Right renal pelvis (tissue), 4 donors: ENCODE measurements at regions not wholly inside any gene's neighbourhood (a gene's known extent, or its start where the extent isn't known, plus 50 kb on each side); places are given as distances from the start of the nearest gene placed in this dataset.
"Not testable (repeated sequence)": the region's sequence is repeated elsewhere in the genome, so short reads cannot be mapped to it uniquely, and the experiment has no call there.

Experiments used
- DNase-seq, 4 donors: peaks; one replicate each; pipeline ENCODE4 v3.0.0-alpha.2; 2013; ENCODE audit warnings: low read depth in 4 of 4, low spot score in 3 of 4, missing footprints in 1 of 4

DNA sequence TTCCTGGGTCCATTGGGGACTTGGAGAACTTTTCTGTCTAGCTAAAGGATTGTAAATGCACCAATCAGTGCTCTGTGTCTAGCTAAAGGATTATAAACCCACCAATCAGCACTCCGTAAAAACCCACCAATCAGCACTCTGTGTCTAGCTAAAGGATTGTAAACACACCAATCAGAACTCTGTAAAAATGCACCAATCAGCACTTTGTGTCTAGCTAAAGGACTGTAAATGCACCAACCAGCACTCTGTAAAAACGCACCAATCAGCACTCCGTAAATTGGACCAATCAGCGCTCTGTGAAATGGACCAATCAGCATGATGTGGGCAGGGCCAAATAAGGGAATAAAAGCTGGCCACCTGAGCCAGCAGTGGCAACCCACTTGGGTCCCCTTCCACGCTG lies 522.4 kb upstream of the LINC00305 start:
- DNase-seq = not testable (repeated sequence)

GRCh38 chr18:64668461-64668962 lies 519.6 kb upstream of the LINC00305 start:
- DNase-seq = no peak

- DNase-seq = no peak
Observed at GRCh38 chr18:64663086-64663485, 514.2 kb upstream of the LINC00305 start.

DNA sequence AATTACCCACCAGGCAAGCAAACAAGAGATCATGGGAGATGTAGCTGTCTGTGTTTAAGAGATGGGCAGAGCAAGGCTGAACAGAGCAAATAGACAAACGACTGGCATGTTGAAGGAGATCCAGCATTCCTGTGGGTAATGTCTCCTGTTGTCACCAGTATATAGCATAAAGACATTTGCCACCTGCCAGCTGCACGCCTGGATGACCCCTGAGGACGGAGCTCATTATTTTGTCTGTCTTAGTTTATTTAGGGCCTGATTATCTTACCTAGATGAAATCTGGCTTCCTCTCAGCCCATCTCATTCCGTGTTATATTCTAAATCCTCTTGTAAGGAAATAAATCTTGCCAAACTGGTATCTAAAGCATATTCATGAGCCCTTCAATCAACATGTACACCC lies 510.3 kb upstream of the LINC00305 start:
- peak in 1 of 4 donors; percentile 10 for DNase-seq

GRCh38 chr18:64653068-64653467 lies 504.2 kb upstream of the LINC00305 start:
- DNase-seq = no peak

DNA sequence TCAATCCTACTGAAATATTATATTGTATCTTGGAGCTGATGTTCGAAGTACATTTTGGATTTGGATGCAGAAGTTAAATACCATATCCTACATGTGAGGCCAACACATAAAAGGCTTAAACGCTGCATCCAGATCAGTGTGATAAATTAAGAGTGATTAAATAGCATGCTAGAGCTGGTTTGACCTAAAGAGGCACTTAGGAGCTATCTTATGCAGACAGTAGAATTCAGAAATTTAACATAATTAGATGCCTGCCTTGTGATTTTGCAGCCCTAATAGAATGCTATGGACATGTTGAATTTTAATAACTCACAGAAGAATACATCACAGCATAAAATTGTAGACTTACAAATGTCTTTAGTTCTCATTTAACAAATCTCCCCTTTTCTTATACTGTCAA lies 501.2 kb upstream of the LINC00305 start:
- DNase-seq = no peak

- DNase-seq = no peak
Observed at GRCh38 chr18:64645753-64646152, 496.9 kb upstream of the LINC00305 start.

DNA sequence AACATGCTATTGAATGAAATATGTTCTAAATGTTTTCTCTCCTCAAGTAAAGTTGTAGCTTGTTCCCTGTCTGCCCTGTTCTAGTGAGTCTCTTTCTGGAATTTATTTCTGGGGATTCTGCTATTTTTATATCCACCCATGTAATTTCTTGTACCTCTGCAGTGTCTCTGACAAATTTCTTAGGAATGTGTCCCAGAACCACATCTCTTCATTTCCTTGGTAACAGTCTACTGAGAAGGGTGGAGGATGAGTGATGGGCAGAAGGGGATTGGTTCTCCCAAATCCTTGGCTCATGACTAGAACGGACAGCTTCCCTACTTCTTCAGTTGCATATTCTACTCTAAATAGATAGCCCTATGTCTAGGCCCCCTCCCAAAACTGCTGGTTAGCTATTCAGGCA lies 490.6 kb upstream of the LINC00305 start:
- no peak for DNase-seq

DNA sequence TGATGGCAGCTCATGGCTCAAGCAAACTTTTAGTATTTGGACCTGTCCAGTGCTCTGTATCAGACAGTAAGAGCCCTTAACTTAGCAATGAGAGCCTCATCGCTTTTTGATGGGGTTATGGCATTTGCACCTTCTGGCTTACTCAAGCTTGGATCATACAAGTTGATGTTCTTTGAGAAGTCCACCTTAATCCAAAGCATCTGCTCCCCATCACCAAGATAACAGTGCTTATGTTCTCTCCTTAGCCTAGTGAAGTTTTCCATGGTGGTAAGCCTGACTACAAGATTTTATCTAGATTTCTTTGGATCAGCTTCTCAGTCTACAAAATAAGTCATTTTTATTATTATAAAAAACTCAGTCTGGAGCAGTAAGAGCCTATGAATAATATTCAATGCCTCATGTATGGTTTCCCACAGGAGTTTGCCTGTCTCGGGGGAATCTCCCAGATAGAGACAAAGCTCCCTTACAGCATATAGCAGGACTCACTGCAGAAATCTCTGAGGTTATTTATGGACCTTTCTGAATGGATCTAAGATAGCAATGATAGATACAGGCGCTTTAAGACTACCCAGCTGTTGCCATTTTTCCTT lies 472.2 kb upstream of the LINC00305 start:
- DNase-seq = no peak

DNA sequence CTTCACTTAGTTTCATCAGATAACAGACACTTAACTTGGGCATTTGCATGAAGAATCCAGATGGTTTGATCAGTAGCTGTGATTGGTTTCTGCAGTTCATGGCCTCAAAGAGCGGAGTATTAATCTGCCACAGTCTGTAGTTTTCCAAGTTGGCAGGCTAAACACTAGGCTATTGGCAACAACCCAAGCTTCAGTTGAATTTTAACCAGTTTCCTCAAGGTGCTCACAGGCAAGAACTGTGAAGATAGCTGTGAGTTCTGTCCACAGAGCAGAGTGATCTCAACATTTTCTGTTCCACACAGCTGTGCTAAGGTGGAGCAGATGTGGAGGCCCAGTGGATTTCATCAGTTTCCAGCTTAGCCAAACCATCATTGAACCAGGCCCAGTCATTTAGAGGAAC lies 469.5 kb upstream of the LINC00305 start:
- DNase-seq = no peak

DNA sequence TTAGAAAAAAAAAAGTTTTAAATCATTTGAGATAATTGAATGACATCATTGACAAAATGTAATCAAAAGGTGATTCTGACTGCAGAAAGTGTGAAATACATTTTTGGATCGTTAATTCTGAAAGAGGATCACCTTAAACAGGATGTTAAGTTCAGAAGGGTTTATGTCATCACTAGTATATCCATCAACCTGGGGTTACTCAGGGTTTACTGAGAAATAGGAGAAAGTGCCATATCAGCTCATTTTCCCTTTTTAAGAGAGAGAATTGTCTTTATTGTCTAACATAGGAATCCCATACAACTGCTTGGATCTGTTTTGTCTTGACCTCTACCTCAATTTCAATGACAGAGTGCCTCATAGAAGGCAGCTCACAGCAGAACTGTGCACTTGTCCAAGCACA lies 466.1 kb upstream of the LINC00305 start:
- DNase-seq = no peak

- DNase-seq = peak in 1 of 4 donors; percentile 5
Observed at GRCh38 chr18:64614446-64614845, 465.6 kb upstream of the LINC00305 start.

GRCh38 chr18:64592246-64592645 lies 443.4 kb upstream of the LINC00305 start:
- no peak for DNase-seq

GRCh38 chr18:64589000-64589399 lies 440.1 kb upstream of the LINC00305 start:
- no peak for DNase-seq

GRCh38 chr18:64566456-64566855 lies 417.6 kb upstream of the LINC00305 start:
- no peak for DNase-seq

DNA sequence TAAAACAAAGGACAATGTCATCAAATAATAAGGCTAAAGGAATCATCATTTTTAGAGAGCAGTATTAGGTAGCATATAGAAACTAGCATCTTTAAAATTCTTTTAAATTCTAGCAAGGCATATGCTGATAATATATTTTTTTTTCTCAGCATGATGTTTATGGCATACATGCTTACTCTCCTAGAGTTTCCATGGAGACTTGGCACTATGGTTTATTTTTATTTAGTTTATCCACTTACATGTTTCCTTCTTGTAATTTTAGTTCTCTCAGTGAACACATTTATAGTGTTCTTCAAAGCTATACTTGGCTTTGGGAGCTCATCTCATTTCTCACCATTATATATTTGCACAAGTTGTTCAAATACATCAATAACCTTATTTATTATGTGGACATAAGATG lies 413.8 kb upstream of the LINC00305 start:
- DNase-seq = no peak

DNA sequence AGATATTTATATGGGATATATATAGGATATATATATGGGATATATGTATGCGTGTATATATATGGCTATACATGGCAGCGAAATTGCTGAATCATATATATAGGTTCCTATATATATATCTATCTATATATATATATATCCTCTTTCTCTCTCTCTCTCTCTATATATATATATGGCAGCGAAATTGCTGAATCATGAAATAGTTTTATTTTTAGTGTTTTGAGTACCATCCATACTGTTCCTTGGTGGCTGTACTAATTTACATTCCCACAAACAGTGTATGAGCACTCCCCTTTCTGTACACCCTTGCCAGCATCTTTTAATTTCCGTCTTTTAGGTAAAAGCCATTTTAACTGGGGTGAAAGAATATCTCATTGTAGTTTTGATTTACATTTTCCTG lies 397.6 kb upstream of the LINC00305 start:
- DNase-seq = no peak

- DNase-seq = no peak
Observed at GRCh38 chr18:64539847-64540246, 391.0 kb upstream of the LINC00305 start.

GRCh38 chr18:64528646-64529045 lies 379.8 kb upstream of the LINC00305 start:
- no peak for DNase-seq

GRCh38 chr18:64519201-64519600 lies 370.3 kb upstream of the LINC00305 start:
- DNase-seq = no peak

DNA sequence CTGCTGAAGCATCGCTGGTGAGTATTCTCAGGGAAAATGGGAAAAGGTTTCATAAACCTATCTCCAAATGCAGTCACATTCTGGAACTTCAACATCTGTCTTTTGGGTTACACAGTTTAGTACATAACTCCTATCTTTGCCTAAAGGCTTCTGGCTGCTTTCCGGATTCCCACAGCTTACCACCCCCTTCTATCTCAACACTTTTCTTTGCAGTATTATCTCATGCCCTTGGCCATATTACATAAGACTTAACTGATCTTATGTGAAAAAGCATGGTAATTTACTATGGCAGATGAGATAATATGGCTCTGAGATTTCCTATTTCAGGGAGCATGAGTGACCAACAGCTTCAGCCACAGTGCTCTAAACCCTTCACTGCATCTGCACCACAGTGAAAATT lies 369.3 kb upstream of the LINC00305 start:
- no peak for DNase-seq

DNA sequence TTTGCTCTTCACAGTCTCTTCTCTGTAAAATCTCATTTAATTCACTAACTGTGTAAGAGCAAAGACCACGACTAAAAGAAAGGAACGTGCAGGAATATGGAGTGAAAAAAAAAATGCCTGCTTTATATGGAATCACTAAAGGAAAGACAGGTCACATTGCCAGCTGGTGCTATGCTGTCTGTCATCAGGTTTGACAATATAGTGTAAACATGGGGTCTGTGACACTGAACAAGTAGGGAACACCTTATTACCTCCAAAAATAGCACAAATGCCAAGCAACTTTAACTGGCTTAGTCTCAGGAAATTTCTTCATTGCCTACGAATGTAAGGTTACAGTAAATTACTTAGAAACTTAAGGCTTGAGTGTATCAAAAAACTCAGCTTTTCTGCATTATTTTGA lies 364.5 kb upstream of the LINC00305 start:
- DNase-seq = no peak

GRCh38 chr18:64490207-64490606 lies 341.3 kb upstream of the LINC00305 start:
- no peak for DNase-seq
